ENCODE measurements at regions not wholly inside any gene's neighbourhood (a gene's known extent, or its start where the extent isn't known, plus 50 kb on each side); places are given as distances from the start of the nearest gene placed in this dataset.

DNA sequence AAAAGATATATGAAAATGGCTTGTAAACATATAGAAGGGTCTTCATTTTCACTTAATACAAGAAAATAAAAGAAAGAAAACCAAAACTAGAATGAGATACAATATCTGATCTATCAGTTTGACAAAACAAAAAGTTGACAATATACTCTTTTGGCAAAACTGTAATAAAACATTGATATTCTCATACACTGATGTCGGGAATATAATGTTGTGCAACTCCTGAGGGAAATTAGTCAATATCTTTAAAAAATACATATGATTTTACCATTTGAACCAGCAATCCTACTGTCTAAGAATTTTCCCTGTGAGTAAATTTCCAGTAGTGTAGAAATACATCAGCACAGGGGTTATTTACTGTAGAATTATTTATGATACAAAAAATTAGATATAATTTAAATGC lies 336.1 kb upstream of the FSIP2 start:
- no peak overlapping the region for H3K27ac ChIP-seq (ENCODE audit: low read depth in 1 of 2, low read length in 2 of 2)
- no peak for ATAC-seq (ENCODE audit: poor library complexity)
- DNase-seq, result no peak
- no peaks in the 10 kb centered on the region for H3K27me3 ChIP-seq (ENCODE audit: control insufficient read depth in 1 of 2, insufficient read depth in 2 of 2, low read length in 2 of 2)
- no peak overlapping the region for H3K4me3 ChIP-seq (ENCODE audit: low read length)
- H3K4me3 Mint-ChIP-seq, result no peak overlapping the region
- H3K27ac Mint-ChIP-seq, result no peak overlapping the region
- ChIA-PET POLR2A (no interaction called here), CTCF (no interaction called here)
- H3K27me3 Mint-ChIP-seq, result no peaks in the 10 kb centered on the region
- TF ChIP-seq, protein P1, sequence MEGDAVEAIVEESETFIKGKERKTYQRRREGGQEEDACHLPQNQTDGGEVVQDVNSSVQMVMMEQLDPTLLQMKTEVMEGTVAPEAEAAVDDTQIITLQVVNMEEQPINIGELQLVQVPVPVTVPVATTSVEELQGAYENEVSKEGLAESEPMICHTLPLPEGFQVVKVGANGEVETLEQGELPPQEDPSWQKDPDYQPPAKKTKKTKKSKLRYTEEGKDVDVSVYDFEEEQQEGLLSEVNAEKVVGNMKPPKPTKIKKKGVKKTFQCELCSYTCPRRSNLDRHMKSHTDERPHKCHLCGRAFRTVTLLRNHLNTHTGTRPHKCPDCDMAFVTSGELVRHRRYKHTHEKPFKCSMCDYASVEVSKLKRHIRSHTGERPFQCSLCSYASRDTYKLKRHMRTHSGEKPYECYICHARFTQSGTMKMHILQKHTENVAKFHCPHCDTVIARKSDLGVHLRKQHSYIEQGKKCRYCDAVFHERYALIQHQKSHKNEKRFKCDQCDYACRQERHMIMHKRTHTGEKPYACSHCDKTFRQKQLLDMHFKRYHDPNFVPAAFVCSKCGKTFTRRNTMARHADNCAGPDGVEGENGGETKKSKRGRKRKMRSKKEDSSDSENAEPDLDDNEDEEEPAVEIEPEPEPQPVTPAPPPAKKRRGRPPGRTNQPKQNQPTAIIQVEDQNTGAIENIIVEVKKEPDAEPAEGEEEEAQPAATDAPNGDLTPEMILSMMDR (IDR thresholded peaks at IDR 0.05), result no peak
- H3K9me3 Mint-ChIP-seq, result peaks cover 12% of the 10 kb centered on the region
- no peaks in the 10 kb centered on the region for H3K36me3 Mint-ChIP-seq (ENCODE audit: low read depth)
- no peaks in the 10 kb centered on the region for H3K4me1 ChIP-seq (ENCODE audit: insufficient read depth, low read length)
- H3K9me3 ChIP-seq (ENCODE audit: control insufficient read depth in 1 of 2, insufficient read depth in 1 of 2, low read length in 2 of 2), result no peaks in the 10 kb centered on the region
- H3K36me3 ChIP-seq (ENCODE audit: insufficient read depth, low read length), result no peaks in the 10 kb centered on the region
- intact Hi-C loops (cut with DNase I, micrococcal nuclease), result no loop called here
- no peaks in the 10 kb centered on the region for H3K4me1 Mint-ChIP-seq (ENCODE audit: low read depth)

DNA sequence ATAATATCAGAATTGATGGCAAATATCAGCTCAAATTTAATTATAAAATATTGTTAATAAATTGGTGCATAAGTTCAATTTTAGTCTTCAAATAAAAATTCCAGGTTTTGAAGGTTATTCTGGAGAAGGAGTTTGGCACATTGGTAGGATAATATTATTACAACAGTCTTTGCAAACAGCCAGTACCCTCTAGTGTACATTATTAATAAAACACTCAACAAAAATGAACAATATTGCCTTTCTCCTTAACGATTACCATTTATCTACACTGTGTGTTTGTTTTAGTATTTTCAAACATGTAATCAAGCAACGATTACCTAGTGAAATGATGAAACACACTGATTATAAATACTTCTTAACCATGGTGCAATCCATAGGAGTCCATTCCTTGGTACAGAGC lies 334.0 kb upstream of the FSIP2 start:
- DNase-seq (no peak), ATAC-seq (ENCODE audit: poor library complexity) (no peak)
- H3K4me1 Mint-ChIP-seq (ENCODE audit: low read depth), result no peaks in the 10 kb centered on the region
- no peaks in the 10 kb centered on the region for H3K36me3 Mint-ChIP-seq (ENCODE audit: low read depth)
- Histone ChIP-seq H3K4me1 (ENCODE audit: insufficient read depth, low read length) (no peaks in the 10 kb centered on the region), H3K9me3 (ENCODE audit: control insufficient read depth in 1 of 2, insufficient read depth in 1 of 2, low read length in 2 of 2) (no peaks in the 10 kb centered on the region), H3K27me3 (ENCODE audit: control insufficient read depth in 1 of 2, insufficient read depth in 2 of 2, low read length in 2 of 2) (no peaks in the 10 kb centered on the region), H3K36me3 (ENCODE audit: insufficient read depth, low read length) (no peaks in the 10 kb centered on the region), H3K4me3 (ENCODE audit: low read length) (no peak overlapping the region), H3K27ac (ENCODE audit: low read depth in 1 of 2, low read length in 2 of 2) (no peak overlapping the region)
- ChIA-PET CTCF (no interaction called here), POLR2A (no interaction called here)
- H3K27me3 Mint-ChIP-seq, result no peaks in the 10 kb centered on the region
- no peak overlapping the region for H3K4me3 Mint-ChIP-seq
- peaks cover 4% of the 10 kb centered on the region for H3K9me3 Mint-ChIP-seq
- intact Hi-C loops (cut with DNase I, micrococcal nuclease), result no loop called here
- no peak overlapping the region for H3K27ac Mint-ChIP-seq
- TF ChIP-seq, protein P1 (IDR thresholded peaks at IDR 0.05), result no peak

DNA sequence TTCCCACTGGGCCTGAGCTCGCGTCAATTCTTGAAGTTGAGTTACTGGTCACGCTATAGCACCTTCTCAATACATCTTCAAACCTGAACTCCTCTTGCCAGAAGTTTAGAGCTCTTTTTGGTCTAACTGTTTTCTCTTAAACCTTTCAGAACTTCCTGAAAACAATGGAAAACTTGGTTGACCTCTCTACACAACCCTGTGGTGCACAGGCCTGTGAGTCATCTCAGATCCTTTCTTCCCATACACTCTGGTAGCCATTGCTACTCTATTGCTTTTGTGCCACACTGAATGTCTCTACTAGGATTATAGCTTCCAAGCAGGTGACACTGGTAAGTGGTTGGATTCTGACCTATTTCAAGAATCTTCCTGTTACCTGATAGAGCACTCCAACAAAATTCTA lies 321.5 kb upstream of the FSIP2 start:
- no peak overlapping the region for H3K27ac ChIP-seq (ENCODE audit: low read depth in 1 of 2, low read length in 2 of 2)
- ChIA-PET POLR2A (no interaction called here), CTCF (no interaction called here)
- peaks cover 3% of the 10 kb centered on the region for H3K9me3 Mint-ChIP-seq
- TF ChIP-seq, protein P1 (IDR thresholded peaks at IDR 0.05), result no peak
- H3K4me3 Mint-ChIP-seq, result no peak overlapping the region
- H3K9me3 ChIP-seq (ENCODE audit: control insufficient read depth in 1 of 2, insufficient read depth in 1 of 2, low read length in 2 of 2), result peaks cover 0 to 4% of the 10 kb centered on the region in 2 experiments
- no peak overlapping the region for H3K27ac Mint-ChIP-seq
- ATAC-seq (ENCODE audit: poor library complexity) (no peak), DNase-seq (no peak)
- H3K4me1 ChIP-seq (ENCODE audit: insufficient read depth, low read length), result no peaks in the 10 kb centered on the region
- H3K4me3 ChIP-seq (ENCODE audit: low read length), result no peak overlapping the region
- no peaks in the 10 kb centered on the region for H3K27me3 ChIP-seq (ENCODE audit: control insufficient read depth in 1 of 2, insufficient read depth in 2 of 2, low read length in 2 of 2)
- no peaks in the 10 kb centered on the region for H3K36me3 Mint-ChIP-seq (ENCODE audit: low read depth)
- intact Hi-C loops (cut with DNase I, micrococcal nuclease), result no loop called here
- no peaks in the 10 kb centered on the region for H3K27me3 Mint-ChIP-seq
- no peaks in the 10 kb centered on the region for H3K4me1 Mint-ChIP-seq (ENCODE audit: low read depth)
- H3K36me3 ChIP-seq (ENCODE audit: insufficient read depth, low read length), result no peaks in the 10 kb centered on the region

Data from CD4-positive, alpha-beta T cell (primary cell).